Cerebellar nuclear complex (tissue), 1 donor: ENCODE measurements at regions not wholly inside any gene's neighbourhood (a gene's known extent, or its start where the extent isn't known, plus 50 kb on each side); places are given as distances from the start of the nearest gene placed in this dataset.
A peak's percentile ranks its signal among the peaks of the same experiment; 100 is the strongest.
"Not testable (repeated sequence)": the region's sequence is repeated elsewhere in the genome, so short reads cannot be mapped to it uniquely, and the experiment has no call there.

Experiments used
- DNase-seq, 2 experiments: peaks; one replicate each; lab custom pipeline; 2025; lab: John Stamatoyannopoulos, UW

DNA sequence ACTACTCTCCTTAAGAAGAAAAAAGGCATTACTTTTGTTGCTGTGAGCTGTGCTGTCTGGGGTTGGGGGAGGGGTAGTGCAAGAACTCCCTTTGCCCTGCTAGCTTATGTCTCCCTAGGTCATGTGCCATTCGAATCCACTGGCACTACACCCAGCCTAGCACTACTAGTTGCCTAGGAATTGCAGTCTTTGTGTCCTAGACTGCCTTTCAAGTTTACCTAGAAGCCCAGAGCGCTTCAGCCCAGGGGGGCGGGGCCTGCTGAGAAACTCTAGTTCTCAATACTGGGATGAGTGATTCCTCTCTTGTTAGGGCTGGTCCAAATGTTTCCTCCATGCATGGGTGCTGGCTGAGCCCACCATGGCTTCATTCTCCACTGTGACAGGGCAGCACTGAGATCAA lies 1011.5 kb downstream of the PCDH19 start:
- no peak for DNase-seq

DNA sequence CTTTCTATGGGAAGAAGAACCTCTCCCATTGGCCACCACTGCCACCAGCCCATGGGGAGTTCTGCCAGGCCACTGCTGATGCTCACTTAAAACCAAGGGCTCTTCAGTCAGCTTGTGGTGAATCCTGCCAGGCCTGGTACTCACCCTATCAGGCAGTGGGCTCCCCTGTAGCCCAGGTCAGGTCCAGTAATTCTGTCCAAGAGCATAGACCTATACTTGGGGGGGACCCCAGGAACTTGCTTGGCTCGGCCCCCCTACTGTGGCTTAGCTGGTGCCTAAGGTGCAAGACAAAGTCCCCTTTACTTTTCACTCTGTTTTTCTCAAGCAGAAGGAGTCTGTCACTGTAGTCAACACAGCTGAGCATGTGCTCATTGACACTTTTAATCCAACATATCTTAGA lies 1012.2 kb downstream of the PCDH19 start:
- no peak for DNase-seq

DNA sequence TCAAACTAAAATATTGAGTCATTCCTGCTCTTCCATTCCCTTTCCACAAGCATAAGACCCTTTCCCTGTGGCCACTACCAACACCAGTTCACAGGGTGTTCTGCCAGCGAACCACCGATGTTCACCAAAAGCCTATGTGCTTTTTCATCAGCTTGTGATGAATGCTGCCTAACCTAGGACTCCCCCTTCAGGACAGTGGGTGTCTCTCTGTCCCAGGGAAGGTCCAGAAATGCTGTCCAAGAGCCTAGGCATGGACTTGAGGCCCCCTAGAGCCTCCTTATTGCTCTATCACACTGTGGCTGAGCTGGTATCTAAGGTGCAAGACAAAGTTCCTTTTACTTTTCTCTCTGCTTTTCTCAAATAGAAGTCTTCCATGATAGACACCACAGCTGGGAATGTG lies 1015.6 kb downstream of the PCDH19 start:
- no peak for DNase-seq

DNA sequence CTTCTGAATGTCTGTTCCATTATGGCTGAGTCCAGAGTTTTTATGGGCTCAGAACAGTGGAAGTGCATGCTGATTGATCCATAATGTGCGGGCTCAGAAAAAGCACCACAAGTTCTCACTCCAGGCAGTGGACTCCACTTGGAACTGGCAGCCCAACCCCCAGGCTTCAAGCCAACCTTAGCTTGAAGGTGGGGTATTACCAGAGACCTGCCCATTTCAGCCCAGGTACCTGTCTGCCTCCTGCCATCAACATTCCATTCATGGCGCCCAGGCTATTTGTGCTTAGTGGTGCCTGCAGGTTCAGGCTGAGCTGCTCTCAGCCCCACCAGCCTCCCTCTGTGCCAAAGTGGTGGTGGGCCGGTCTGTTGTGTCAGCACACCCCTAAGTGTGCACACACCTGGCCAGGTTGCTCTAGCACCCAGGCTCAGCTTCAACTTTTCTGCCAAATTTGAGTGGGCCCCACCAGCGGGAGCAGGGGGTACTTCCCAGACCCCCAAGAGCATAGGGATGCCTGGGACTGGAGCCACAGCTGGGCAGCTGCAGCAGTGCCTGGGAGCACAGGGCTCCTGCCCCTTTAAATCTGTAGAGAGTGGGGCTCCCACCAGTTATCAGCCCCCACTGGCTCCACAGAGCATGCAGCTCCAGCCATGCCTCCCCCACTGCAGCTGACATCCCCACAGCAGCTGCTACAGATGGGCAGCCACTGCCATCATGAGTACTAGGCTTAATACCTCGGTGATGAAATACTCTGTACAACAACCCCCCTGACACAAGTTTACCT lies 1025.3 kb downstream of the PCDH19 start:
- no peak for DNase-seq

DNA sequence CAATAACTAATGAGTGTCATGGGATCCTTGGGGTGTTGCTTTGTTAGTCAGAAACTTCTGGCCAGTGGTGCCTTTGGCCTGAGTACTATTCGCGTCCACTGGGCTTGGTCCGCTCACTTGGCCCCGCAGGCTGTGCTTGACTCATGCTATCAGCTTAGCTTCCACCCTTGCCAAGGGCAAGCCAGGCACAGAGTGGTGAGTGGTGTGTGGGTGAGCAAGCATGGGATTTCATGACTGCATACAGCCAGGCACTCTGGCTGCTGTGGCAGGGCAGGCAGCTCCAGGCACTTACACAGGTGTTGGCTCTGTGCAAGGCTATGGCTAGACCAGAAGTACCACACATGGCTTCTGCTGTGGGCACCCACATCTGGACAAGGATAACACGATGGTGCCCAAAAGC lies 1026.3 kb downstream of the PCDH19 start:
- no peak for DNase-seq

DNA sequence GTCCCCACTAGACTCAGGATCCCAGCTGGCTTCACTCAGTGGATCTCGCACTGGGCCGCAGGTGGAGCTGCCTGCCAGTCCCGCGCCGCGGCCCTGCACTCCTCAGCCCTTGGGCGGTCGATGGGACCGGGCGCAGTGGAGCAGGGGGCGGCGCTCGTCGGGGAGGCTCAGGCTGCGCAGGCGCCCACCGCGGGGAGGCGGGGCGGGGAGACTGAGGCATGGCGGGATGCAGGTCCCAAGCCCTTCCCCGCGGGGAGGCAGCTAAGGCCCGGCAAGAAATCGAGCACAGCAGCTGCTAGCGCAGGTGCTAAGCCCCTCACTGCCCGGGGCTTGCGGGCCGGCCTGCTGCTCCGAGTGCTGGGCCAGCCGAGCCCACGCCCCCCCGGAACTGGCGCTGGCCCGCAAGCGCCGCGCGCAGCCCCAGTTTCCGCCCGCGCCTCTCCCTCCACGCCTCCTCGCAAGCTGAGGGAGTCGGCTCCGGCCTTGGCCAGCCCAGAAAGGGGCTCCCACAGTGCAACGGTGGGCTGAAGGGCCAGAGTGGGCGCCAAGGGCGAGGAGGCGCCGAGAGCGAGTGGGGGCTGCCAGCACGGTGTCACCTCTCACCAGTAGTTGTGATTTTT lies 1038.0 kb downstream of the PCDH19 start:
- no peak for DNase-seq

DNA sequence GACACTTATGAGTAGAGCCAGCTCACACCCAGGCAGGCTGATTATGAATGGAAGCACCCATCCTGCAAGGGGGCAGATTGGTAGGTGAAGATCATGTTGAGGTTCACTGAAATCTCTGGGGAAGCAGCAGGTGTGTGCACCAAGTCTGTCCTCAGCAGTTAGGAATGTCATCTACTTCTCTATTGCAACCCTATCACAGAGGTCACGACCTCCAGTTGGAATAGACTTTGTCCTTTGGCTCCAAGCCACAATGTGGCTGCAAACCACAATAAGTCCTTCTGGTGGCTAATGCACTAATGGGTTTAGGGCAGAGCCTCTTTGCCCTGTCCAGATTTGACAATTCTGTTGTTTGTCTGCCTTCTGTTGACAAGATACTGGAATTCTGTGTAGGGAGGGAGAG lies 1056.7 kb downstream of the PCDH19 start:
- DNase-seq = no peak

DNA sequence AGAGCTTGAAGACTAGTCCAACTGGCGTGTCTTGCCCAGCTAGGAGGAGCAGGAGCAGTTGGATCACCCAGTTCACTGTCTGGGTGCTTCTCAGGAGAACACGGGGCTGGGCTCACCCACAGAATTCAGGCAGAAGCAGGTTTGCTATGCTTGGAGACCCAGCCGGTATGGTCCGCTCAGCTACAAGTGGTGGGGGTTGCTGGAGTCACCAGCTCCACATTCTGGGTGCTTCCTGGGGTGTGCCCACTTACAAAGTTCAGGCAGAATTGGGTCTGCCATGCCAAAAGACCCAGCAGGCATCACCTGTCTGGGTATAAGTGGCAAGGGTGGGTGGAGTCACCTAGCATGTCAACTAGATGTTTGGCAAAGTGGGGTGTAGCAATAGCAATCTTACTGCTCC lies 1061.8 kb downstream of the PCDH19 start:
- no peak for DNase-seq

DNA sequence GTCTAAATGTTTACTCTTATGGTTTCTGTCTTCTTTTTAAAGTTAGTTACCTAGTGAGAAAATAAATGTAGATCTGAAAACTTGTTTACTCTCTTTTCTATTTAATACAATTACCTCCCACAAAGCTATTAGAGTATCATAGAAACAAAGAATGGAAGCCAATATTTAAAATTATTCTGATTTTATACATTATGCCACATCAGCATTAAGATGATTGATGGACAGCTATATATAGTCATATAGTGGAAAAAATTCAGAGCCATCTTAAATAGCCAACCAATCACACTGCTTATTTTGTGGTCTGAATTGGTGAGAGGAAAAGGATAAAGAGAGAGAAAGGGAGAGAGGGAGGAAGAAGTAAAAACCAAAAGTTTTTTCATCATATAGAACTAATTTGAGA lies 1101.8 kb downstream of the PCDH19 start:
- no peak for DNase-seq

DNA sequence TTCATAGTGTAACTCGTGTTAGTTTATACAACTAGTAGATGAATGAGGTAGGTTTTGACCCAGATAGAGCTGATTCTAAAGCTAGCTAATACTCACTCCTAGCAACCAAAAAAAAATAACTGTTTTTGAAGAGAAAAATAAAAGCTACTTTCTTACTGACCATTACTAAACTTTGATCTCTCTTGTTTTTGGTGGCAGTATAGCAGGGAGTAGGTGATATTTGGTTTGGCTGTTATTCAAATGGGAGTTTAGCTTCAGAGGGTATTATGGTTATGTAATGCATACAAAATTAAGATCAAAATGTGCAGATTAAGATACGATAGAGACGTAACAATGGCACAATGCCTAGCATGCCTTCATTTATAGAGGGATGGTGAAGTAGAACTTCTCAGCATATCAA lies 1104.5 kb downstream of the PCDH19 start:
- DNase-seq = no peak

DNA sequence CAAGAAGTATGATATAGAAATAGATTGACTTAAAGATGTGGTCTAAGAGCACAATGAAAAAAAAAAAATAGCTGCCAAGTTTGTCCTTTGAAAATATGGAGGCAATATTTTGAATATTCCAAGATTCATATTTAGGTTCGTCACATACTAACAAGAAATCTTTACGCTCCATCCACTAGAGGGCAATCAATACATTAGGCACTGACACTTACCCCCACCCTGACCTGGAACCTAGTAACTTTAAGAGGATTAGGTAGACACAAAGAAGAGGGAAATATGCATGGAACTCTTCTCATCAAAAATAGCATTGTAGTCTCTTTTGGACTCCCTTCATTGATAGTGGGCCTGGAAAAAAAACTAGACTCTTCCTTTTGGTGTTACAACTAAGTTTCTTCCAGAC lies 1108.1 kb downstream of the PCDH19 start:
- DNase-seq = no peak

DNA sequence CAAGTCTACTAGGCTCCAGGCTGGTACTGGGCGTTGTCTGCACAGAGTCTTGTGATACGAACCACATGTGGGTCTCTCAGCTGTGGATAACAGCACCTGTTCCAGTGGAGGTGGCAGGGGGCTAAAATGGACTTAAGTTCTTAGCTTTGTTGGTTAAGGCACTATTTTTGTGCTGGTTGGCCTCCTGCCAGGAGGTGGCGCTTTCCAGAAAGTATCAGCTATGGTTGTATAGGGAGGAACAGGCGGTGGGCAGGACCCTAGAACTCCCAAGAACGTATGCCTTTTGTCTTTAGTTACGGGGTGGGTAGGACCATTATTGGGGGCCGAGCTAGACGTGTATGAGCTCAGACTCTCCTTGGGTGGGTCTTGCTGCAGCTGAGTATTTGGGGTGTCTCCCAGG lies 1138.4 kb downstream of the PCDH19 start:
- no peak for DNase-seq

DNA sequence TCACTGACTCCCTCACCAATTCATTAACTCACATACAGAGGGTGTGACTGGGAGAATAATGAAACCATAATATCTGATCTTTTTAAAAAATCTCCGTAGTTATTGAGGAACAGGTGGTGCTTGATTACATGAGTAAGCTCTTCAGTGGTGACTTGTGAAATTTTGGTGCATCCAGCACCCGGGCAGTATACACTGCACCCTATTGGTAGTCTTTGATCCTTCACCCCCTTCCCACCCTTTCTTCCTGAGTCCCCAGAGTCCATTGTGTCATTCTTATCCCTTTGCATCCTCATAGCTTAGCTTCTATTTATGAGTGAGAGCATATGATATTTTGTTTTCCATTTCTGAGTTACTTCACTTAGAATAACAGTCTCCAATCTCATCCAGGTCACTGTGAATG lies 1143.8 kb downstream of the PCDH19 start:
- DNase-seq = no peak

DNA sequence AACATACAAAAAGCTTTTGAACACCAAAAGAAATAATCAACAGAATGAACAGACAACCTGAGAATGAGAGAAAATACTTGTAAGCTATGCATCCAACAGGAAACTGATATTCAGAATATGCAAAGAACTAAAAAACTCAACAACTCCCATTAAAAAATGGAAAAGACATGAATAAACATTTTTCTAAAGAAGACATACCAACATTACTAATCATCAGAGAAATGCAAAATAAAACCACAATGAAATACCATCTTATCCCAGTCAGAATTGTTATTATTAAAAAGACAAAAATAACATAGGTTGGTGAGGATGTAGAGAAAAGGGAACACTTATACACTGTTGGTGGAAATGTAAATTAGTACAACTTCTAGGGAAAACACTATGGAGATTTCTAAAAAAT lies 1161.9 kb downstream of the PCDH19 start:
- DNase-seq = no peak

DNA sequence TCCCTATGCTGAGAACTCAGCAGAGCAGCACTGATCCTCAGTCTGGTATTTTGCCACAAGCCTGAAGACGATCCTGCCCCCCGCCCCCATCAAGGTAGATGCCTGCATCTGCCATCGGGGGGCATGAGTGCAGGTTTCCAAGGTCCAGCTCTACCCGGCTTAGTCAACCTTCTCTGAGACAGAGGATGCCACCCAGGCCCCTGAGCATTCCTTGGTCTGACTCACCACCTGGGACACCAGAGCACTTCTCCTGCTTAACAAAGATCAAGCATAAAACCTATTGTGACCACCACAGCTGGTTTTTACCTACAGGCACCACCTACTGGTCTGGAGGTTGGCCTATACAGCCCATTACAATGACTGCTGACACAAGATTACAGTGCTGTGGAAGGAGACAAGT lies 1168.1 kb downstream of the PCDH19 start:
- no peak for DNase-seq

DNA sequence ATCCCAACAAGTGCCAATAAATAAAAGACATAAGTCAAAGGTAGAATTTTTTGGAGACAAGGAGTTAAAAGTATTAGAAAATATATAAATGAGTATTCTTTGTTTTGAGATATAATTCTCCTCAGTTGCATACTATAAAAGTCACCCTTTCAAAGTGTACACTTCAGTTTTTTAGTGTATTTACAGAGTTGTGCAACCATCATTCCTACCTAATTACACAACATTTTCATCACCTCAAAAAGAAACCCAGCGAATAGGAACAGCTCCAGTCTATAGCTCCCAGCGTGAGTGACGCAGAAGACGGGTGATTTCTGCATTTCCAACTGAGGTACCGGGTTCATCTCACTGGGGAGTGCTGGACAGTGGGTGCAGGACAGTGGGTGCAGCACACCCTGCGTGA lies 1175.7 kb downstream of the PCDH19 start:
- DNase-seq = not testable (repeated sequence)

DNA sequence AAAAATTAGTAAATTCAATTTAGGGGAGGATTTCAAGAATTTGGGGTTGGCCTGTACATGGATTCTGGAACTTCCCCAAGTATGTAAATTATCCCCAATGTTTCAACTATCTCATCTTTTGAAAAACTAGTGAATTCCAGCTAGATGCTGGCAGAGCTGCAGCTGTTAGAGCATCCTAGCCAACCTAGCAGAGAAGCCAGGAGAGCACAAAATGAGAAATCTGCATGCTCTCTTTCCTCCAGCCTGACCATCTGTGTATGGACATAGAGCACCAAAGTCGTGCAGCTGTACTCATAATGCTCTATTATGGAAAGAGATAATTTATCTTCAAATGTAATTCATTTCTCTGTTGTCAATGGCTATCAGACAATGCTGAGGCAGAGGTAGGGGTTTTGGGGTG lies 1217.7 kb downstream of the PCDH19 start:
- DNase-seq = no peak

DNA sequence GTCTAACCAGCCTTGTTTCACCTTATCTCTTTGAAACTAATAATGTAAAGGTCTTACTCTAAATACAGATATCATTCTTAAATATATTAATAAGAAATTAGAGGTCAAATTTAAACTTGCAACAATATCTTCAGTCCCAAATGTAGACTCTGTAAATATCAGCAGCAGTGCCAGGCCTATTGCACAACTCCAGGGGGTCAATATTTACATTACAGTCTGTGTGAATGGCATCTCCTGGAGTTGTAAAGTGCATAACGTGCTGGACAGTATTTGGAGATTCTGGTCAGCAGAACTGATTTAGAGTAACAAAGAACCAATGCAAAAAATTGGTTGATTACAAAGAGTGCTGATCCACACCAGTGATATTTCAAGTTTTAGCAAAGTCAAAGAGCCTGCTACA lies 1225.9 kb downstream of the PCDH19 start:
- DNase-seq = no peak

DNA sequence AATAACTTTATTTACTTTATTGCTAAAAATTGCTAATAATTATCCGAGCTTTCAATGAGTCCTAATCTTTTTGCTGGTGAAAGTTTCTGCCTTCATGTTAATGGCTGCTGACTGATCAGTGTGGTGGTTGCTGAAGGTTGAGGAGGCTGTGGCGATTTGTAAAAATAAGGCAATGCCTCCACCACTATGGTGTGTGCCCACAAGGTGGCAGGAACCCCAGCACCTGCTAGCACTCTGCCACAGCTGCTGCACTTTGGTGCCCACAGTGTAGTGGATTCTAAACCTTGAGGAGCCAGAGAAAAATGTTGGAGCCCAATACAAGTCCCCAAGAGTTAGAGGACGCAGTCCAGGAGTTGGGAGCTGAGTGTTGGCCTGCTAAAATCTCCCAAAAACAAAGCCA lies 1237.1 kb downstream of the PCDH19 start:
- DNase-seq = no peak

DNA sequence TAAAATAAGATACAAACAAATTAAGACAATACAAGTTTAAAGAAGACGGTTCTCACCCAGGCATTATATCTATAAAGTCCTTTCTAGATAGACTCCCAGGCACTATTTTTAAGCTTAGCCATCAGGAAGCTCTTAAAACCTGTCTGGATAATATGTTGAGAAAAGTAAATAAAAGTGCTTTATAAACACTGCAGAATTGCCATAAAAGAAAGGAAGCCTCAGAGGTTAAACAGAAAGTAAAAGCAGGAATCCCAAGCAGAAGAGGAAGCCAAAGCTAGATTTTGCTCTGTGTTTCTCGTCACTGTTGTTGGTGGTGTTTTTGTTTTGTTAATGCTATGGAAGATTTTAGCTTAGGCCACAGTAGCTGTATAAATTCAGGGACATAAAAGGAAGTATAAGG lies 1267.3 kb downstream of the PCDH19 start:
- no peak for DNase-seq

DNA sequence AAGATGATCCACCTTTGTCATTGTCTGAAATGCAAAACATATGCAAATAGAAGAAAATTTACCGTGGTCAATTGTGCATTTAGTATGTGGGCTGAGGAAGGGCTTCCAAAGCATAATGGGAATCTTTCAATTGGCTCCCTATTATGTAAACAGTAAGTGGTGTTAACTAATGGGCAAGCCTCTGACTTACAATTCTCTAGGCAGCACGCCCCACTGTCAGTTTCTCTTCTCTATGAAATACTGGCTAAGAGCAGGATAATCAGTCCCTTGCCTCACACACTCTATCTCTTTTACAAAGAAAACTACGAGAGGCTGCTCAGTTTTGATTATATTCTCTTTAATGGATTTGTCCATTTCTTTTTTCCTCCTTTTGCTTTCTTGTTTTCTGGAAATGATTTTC lies 1272.6 kb downstream of the PCDH19 start:
- peak in 1 of 2 experiments; percentile 0 for DNase-seq

DNA sequence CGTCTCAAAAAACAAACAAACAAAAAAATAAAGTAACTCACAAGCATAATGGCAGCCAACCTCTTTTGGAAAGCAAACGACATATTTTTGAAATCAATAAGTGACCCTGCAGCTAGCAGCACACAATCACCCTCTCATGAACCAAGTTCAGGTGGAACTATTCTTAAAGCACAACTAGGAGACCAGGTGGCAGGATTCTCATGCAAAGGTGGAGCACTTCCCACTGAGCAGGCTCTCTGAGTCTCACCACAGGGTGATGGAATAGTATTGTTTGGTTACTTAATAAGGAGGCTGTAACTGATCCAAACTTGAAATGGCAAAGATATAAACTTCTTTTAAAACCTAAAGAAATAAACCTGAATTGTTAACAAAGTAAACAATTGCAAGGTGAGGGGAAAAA lies 1293.1 kb downstream of the PCDH19 start:
- no peak for DNase-seq

DNA sequence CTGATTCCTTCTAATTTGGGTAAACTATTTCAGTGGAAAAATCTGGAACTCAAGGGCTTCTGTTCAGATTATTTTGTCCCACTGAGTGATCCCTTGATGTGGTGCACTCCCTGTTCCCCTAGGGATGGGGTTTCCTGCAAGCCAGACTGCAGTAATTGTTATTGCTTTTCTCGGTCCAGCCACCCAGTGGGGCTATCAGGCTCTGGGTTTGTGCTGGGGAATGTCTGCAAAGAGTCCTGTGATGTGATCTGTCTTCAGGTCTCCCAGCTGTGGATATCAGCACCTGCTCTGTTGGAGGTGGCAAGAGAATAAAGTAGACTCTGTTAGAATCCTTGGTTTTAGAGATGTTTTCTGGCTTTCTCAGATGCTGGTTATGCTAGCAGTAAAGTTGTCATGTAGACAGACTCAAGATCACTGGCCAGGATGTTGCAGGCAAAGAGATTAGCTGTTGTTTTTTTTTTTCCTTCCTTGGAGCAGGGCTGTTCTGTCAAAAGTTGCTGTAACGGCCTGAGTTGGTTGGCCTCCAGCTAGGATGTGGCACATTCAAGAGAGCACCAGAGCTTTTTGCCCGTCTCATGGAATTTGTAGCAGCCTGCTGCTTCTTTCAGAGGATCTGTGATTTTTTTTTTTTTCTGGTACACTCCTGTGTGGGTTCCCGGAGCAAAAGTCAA lies 1314.0 kb downstream of the PCDH19 start:
- DNase-seq = no peak
